Stomach (tissue), 4 donors: ENCODE measurements at regions not wholly inside any gene's neighbourhood (a gene's known extent, or its start where the extent isn't known, plus 50 kb on each side); places are given as distances from the start of the nearest gene placed in this dataset.

Experiments used
- POLR2A ChIP-seq, 4 donors: fragments of 450-650 bp; IDR thresholded peaks; one replicate each; pipeline ENCODE4 v1.6.1; 2016; ENCODE audit warnings: antibody characterized with exemption in 4 of 4, control low read depth in 2 of 4, mild to moderate bottlenecking in 1 of 4, moderate library complexity in 1 of 4
- POLR2AphosphoS5 ChIP-seq, 3 donors: sonication (generic); formaldehyde crosslinking; IDR thresholded peaks; one replicate each; pipeline ENCODE4 v1.6.1; 2016; ENCODE audit warnings: antibody characterized with exemption in 3 of 3
- TF ChIP-seq, protein P1 (sequence below), 7 experiments: fragments of 450-650 bp in 4 of 7; fragments of 200-600 bp in 3 of 7; sonication (generic) in 3 of 7; IDR thresholded peaks; one replicate each; pipeline ENCODE4 v1.5.1; 2016 to 2019; ENCODE audit warnings: antibody characterized with exemption in 7 of 7, control low read depth in 2 of 7, mild to moderate bottlenecking in 1 of 7

GRCh38 chr1:30103708-30104411, 619.5 kb downstream of the MATN1 start:
- TF ChIP-seq, protein P1, sequence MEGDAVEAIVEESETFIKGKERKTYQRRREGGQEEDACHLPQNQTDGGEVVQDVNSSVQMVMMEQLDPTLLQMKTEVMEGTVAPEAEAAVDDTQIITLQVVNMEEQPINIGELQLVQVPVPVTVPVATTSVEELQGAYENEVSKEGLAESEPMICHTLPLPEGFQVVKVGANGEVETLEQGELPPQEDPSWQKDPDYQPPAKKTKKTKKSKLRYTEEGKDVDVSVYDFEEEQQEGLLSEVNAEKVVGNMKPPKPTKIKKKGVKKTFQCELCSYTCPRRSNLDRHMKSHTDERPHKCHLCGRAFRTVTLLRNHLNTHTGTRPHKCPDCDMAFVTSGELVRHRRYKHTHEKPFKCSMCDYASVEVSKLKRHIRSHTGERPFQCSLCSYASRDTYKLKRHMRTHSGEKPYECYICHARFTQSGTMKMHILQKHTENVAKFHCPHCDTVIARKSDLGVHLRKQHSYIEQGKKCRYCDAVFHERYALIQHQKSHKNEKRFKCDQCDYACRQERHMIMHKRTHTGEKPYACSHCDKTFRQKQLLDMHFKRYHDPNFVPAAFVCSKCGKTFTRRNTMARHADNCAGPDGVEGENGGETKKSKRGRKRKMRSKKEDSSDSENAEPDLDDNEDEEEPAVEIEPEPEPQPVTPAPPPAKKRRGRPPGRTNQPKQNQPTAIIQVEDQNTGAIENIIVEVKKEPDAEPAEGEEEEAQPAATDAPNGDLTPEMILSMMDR (IDR thresholded peaks at IDR 0.05) = no peak
- TF ChIP-seq POLR2AphosphoS5 (IDR thresholded peaks at IDR 0.05) (no peak), POLR2A (IDR thresholded peaks at IDR 0.05) (no peak)
